GM12878 (cell line): ENCODE measurements at regions not wholly inside any gene's neighbourhood (a gene's known extent, or its start where the extent isn't known, plus 50 kb on each side); places are given as distances from the start of the nearest gene placed in this dataset.

Experiments used
- HDAC6 ChIP-seq: fragments of 200-600 bp; sonication (generic); IDR thresholded peaks from one replicate; pipeline ENCODE4 v1.8.0; 2017; ENCODE audit warnings: antibody characterized with exemption; ENCODE audit not compliant: unreplicated experiment
- TCF12 ChIP-seq: IDR thresholded peaks from 2 replicates; pipeline ENCODE4 v1.6.1; 2011; ENCODE audit warnings: low read depth, mild to moderate bottlenecking, low read length
- TF ChIP-seq, protein P1 (sequence below), 3 experiments: IDR thresholded peaks in 2 of 3; conservative IDR thresholded peaks in 1 of 3; 2 replicates each; pipeline ENCODE4 v1.5.1; 2011; ENCODE audit warnings: low read depth in 3 of 3, low read length in 3 of 3, mild to moderate bottlenecking in 3 of 3, control low read depth in 2 of 3, moderate library complexity in 2 of 3, inconsistent platforms in 1 of 3, mixed read lengths in 1 of 3; ENCODE audit not compliant: control insufficient read depth in 2 of 3, insufficient read depth in 1 of 3; ENCODE audit errors: extremely low read depth in 1 of 3

DNA sequence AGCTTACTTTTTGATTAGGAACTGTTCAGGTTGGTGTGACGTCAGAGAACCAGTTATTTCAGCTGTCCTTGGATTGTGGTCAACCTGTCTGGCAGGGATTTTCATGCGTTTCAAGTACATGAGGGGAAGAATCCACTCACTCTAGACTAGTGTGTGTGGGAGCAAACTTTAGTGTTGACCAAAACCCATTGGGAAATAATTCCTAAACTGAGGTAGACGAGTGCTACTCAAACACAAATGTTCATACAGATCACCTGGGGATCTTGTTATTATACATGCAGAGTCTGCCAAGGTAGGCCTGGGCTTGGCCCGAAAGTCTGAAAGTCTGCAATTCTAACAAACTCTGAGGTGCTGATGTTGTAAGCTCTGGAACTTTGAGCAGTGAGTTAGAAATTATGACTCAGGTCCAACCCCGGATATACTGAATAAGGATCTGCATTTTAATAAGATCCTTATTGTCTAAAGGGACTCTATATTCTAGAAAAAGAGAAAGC, 111.1 kb upstream of the CREB5 start:
- TF ChIP-seq, protein P1, sequence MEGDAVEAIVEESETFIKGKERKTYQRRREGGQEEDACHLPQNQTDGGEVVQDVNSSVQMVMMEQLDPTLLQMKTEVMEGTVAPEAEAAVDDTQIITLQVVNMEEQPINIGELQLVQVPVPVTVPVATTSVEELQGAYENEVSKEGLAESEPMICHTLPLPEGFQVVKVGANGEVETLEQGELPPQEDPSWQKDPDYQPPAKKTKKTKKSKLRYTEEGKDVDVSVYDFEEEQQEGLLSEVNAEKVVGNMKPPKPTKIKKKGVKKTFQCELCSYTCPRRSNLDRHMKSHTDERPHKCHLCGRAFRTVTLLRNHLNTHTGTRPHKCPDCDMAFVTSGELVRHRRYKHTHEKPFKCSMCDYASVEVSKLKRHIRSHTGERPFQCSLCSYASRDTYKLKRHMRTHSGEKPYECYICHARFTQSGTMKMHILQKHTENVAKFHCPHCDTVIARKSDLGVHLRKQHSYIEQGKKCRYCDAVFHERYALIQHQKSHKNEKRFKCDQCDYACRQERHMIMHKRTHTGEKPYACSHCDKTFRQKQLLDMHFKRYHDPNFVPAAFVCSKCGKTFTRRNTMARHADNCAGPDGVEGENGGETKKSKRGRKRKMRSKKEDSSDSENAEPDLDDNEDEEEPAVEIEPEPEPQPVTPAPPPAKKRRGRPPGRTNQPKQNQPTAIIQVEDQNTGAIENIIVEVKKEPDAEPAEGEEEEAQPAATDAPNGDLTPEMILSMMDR (IDR thresholded peaks at IDR 0.05 in 2 of 3, conservative IDR thresholded peaks at IDR 0.05 in 1 of 3; ENCODE audit: control insufficient read depth in 2 of 3, extremely low read depth in 1 of 3, insufficient read depth in 1 of 3, low read depth in 3 of 3, low read length in 3 of 3): no peak
- TF ChIP-seq TCF12 (no peak), HDAC6 (no peak)
